ENCODE measurements at regions not wholly inside any gene's neighbourhood (a gene's known extent, or its start where the extent isn't known, plus 50 kb on each side); places are given as distances from the start of the nearest gene placed in this dataset.

GRCh38 chr1:80369780-80370179, 1363.2 kb upstream of the ADGRL4 start:
- Histone ChIP-seq H4K5ac (ENCODE audit: insufficient read length, low read depth, low read length) (no peak overlapping the region), H2BK120ac (replicated peaks; ENCODE audit: low read depth, low read length) (no peak overlapping the region), H3K9ac (replicated peaks in 1 of 4; ENCODE audit: extremely low read depth in 1 of 4, low read depth in 3 of 4, low read length in 3 of 4) (no peak overlapping the region), H2AK5ac (ENCODE audit: low read depth, low read length) (no peak overlapping the region), H3K27ac (ENCODE audit: low read depth, low read length) (no peak overlapping the region), H3K18ac (ENCODE audit: extremely low read depth, low read length) (no peak overlapping the region), H3K14ac (ENCODE audit: insufficient read length) (no peak overlapping the region), H4K91ac (replicated peaks; ENCODE audit: insufficient read length, low read length) (no peak overlapping the region), H3K56ac (replicated peaks; ENCODE audit: insufficient read length, low read depth, low read length) (no peak overlapping the region), H3K79me2 (ENCODE audit: control insufficient read depth in 1 of 2, insufficient read depth in 2 of 2, low read length in 2 of 2) (no peaks in the 10 kb centered on the region), H3K23ac (ENCODE audit: insufficient read length) (no peak overlapping the region), H2BK15ac (ENCODE audit: low read length) (no peak overlapping the region), H2AFZ (ENCODE audit: low read length) (no peak overlapping the region), H3K23me2 (ENCODE audit: low read depth, low read length) (no peaks in the 10 kb centered on the region), H4K20me1 (replicated peaks in 1 of 2; ENCODE audit: control insufficient read depth in 1 of 2, insufficient read depth in 2 of 2, low read length in 2 of 2) (no peaks in the 10 kb centered on the region), H3K4me3 (ENCODE audit: extremely low read depth in 1 of 4, insufficient read depth in 2 of 4, low read depth in 3 of 4, low read length in 4 of 4) (no peak overlapping the region), H3K79me1 (ENCODE audit: low read depth, low read length) (no peaks in the 10 kb centered on the region), H2BK12ac (ENCODE audit: low read depth, low read length) (no peak overlapping the region; the same call in 1 of the 2 replicates), H3K27me3 (replicated peaks in 1 of 4; ENCODE audit: control insufficient read depth in 3 of 4, extremely low read depth in 1 of 4, insufficient read depth in 3 of 4, low read length in 3 of 4) (no peaks in the 10 kb centered on the region), H3K4me2 (ENCODE audit: insufficient read depth in 1 of 2, low read depth in 2 of 2, low read length in 2 of 2) (no peak overlapping the region), H4K8ac (ENCODE audit: extremely low read depth, insufficient read depth, low read length) (no peak overlapping the region), H3K9me3 (ENCODE audit: insufficient read depth in 2 of 2, low read depth in 1 of 2, low read length in 1 of 2) (no peaks in the 10 kb centered on the region), H3K4ac (replicated peaks; ENCODE audit: insufficient read length, low read depth, low read length) (no peak overlapping the region), H2BK5ac (ENCODE audit: low read depth, low read length) (no peak overlapping the region), H2BK20ac (ENCODE audit: low read length) (no peak overlapping the region), H3K36me3 (ENCODE audit: control insufficient read depth in 2 of 4, insufficient read depth in 4 of 4, low read length in 3 of 4) (no peaks in the 10 kb centered on the region), H3K4me1 (replicated peaks in 1 of 4; ENCODE audit: control insufficient read depth in 3 of 4, insufficient read depth in 4 of 4, low read length in 3 of 4) (no peaks in the 10 kb centered on the region)
- WGBS, 2 experiments (ENCODE audit: extremely low coverage in 1 of 2, insufficient coverage in 1 of 2, insufficient read length in 1 of 2, insufficient replicate concordance in 2 of 2, low coverage in 1 of 2, low lambda C conversion rate in 2 of 2, missing lambda C conversion rate in 1 of 2) = 92% methylated on average over 3 of the region's 3 CpGs; no CpG with 5 or more reads in 1 of the 2 experiments
- ChIA-PET CTCF (ENCODE audit: partially characterized antibody) (interaction anchor here (1.0 kb wide), 1 partner anchor 15 kb away, joined by 3 read pairs; no protein-coding TSS in a partner anchor), POLR2A (ENCODE audit: partially characterized antibody) (no interaction called here)
- FAIRE-seq (no peak), DNase-seq (ENCODE audit: low read depth in 1 of 2, low spot score in 2 of 2) (no peak)
- TF ChIP-seq NANOG (IDR thresholded peaks at IDR 0.05; ENCODE audit: insufficient read depth, low read depth, low read length, poor library complexity, severe bottlenecking) (no peak), CHD2 (IDR thresholded peaks at IDR 0.05; ENCODE audit: low read length) (no peak), TCF12 (IDR thresholded peaks at IDR 0.05; ENCODE audit: low read depth, low read length) (no peak), KDM4A (IDR thresholded peaks at IDR 0.05; ENCODE audit: low read depth, low read length, severe bottlenecking) (no peak), SIX5 (IDR thresholded peaks at IDR 0.05; ENCODE audit: low read depth, low read length) (no peak), GABPA (IDR thresholded peaks at IDR 0.05; ENCODE audit: borderline replicate concordance, insufficient read depth, low read length) (no peak), ATF2 (IDR thresholded peaks at IDR 0.05; ENCODE audit: low read length) (no peak), ATF3 (IDR thresholded peaks at IDR 0.05; ENCODE audit: insufficient read depth, low read depth, low read length) (no peak), SP1 (IDR thresholded peaks at IDR 0.05; ENCODE audit: low read depth, low read length) (no peak), MAFK (IDR thresholded peaks at IDR 0.05; ENCODE audit: low read depth, low read length) (no peak), KDM5A (IDR thresholded peaks at IDR 0.05; ENCODE audit: low read length) (no peak), EGR1 (IDR thresholded peaks at IDR 0.05; ENCODE audit: borderline replicate concordance, low read depth, low read length) (no peak), POLR2A (IDR thresholded peaks at IDR 0.05; ENCODE audit: control extremely low read depth in 1 of 2, low read depth in 2 of 2, low read length in 2 of 2) (no peak), PHF8 (conservative IDR thresholded peaks at IDR 0.05; ENCODE audit: low read depth, low read length) (no peak)

Data from H1 (cell line).